ENCODE measurements at regions not wholly inside any gene's neighbourhood (a gene's known extent, or its start where the extent isn't known, plus 50 kb on each side); places are given as distances from the start of the nearest gene placed in this dataset.

GRCh38 chr6:56310241-56310640 is 62.9 kb upstream of the COL21A1 start:
- no peak for ATAC-seq (replicated peaks)
- no peaks in the 10 kb centered on the region for H3K4me1 Mint-ChIP-seq
- H3K27me3 Mint-ChIP-seq: peaks cover 13% of the 10 kb centered on the region
- no peaks in the 10 kb centered on the region for H3K36me3 Mint-ChIP-seq (ENCODE audit: low read depth)
- H3K4me3 Mint-ChIP-seq: no peak overlapping the region
- peaks cover 7% of the 10 kb centered on the region for H3K9me3 Mint-ChIP-seq
- no peak overlapping the region for H3K27ac Mint-ChIP-seq

- peaks cover 4% of the 10 kb centered on the region for H3K9me3 Mint-ChIP-seq
- H3K4me3 Mint-ChIP-seq: no peak overlapping the region
- no peaks in the 10 kb centered on the region for H3K4me1 Mint-ChIP-seq
- H3K27me3 Mint-ChIP-seq: no peaks in the 10 kb centered on the region
- no peaks in the 10 kb centered on the region for H3K36me3 Mint-ChIP-seq (ENCODE audit: low read depth)
- no peak for ATAC-seq (replicated peaks)
- H3K27ac Mint-ChIP-seq: no peak overlapping the region
These were observed 52.5 kb upstream of the COL21A1 start for GRCh38 chr6:56299916-56300315.

GRCh38 chr6:56297022-56297989 is 49.9 kb upstream of the COL21A1 start:
- Mint-ChIP-seq H3K4me3 (no peak overlapping the region), H3K27me3 (no peaks in the 10 kb centered on the region), H3K9me3 (no peaks in the 10 kb centered on the region), H3K4me1 (no peaks in the 10 kb centered on the region), H3K27ac (no peak overlapping the region), H3K36me3 (ENCODE audit: low read depth) (no peaks in the 10 kb centered on the region)
- ATAC-seq (replicated peaks): no peak
